K562 (cell line): ENCODE measurements at regions not wholly inside any gene's neighbourhood (a gene's known extent, or its start where the extent isn't known, plus 50 kb on each side); places are given as distances from the start of the nearest gene placed in this dataset.

Source experiments
- ATAC-seq: fragments of 200-7000 bp; cut with Tn5 transposase; 3 replicates; pipeline ENCODE4 v1.9.1; 2020; ENCODE audit warnings: moderate library complexity
- BruUV-seq: library from RNA; stranded (reverse); fragments of 400-500 nt; replicated peaks from 2 replicates; lab custom pipeline; 2021; lab: Mats Ljungman, UMichigan
- CTCF ChIA-PET: fragments of 300-600 bp; formaldehyde crosslinking; extraction: SDS; loops from one replicate; lab custom pipeline; 2021; ENCODE audit warnings: low intra/inter-chr PET ratio; lab: Yijun Ruan, JAX
- POLR2A ChIA-PET: fragments of 300-600, 350-650 bp; sonication (Branson Sonifier 250); formaldehyde crosslinking; extraction: SDS; loops from one replicate; lab custom pipeline; 2021; ENCODE audit warnings: antibody characterized with exemption, inconsistent platforms; lab: Yijun Ruan, JAX
- DNase-seq, 4 experiments: peaks; one replicate each; pipeline versions ENCODE4 v3.0.0 to v3.0.0-alpha.2; 2011 to 2018; ENCODE audit warnings: low spot score in 3 of 4, mixed read lengths in 3 of 4; ENCODE audit errors: extremely low read depth in 1 of 4
- FAIRE-seq: peaks from 2 replicates; lab custom pipeline; 2011; peaks lifted over from hg19 to GRCh38; lab: Jason Lieb, UNC
- H2AFZ ChIP-seq: 2 replicates; pipeline ENCODE4 v1.6.0; 2011; ENCODE audit warnings: low read depth, low read length, control low read depth, inconsistent platforms
- H3K27ac ChIP-seq: fragments of 200-600 bp; 3 replicates; pipeline ENCODE4 v1.8.0; 2011; ENCODE audit warnings: low read depth, mild to moderate bottlenecking, control low read depth, inconsistent platforms, low read length, moderate library complexity, mixed read lengths; ENCODE audit errors: extremely low read depth
- H3K27me3 ChIP-seq, 2 experiments: fragments of 300-600 bp in 1 of 2; 2 replicates in 1 of 2; 3 replicates in 1 of 2; pipeline versions ENCODE4 v1.6.0 to v1.8.0; 2011; ENCODE audit warnings: inconsistent platforms in 2 of 2, low read length in 2 of 2, mild to moderate bottlenecking in 1 of 2, mixed read lengths in 1 of 2, moderate library complexity in 1 of 2; ENCODE audit not compliant: control insufficient read depth in 2 of 2, insufficient read depth in 2 of 2
- H3K36me3 ChIP-seq: fragments of 300-600 bp; 3 replicates; pipeline ENCODE4 v1.8.0; 2011; ENCODE audit warnings: mild to moderate bottlenecking, low read length, inconsistent platforms; ENCODE audit not compliant: control insufficient read depth, insufficient read depth
- H3K4me1 ChIP-seq, 2 experiments: fragments of 200-600 bp in 1 of 2; replicated peaks in 1 of 2; 2 replicates in 1 of 2; 3 replicates in 1 of 2; pipeline versions ENCODE4 v1.5.1 to v1.8.0; 2011; ENCODE audit warnings: inconsistent platforms in 2 of 2, low read length in 2 of 2, mild to moderate bottlenecking in 1 of 2, mixed read lengths in 1 of 2, moderate library complexity in 1 of 2; ENCODE audit not compliant: control insufficient read depth in 2 of 2, insufficient read depth in 2 of 2
- H3K4me2 ChIP-seq: 2 replicates; pipeline ENCODE4 v1.6.1; 2011; ENCODE audit warnings: low read length, control low read depth, inconsistent platforms, mixed read lengths; ENCODE audit not compliant: insufficient read depth
- H3K4me3 ChIP-seq: fragments of 200-600 bp; sonication (generic), shearing (Covaris generic); 2 replicates; pipeline ENCODE4 v1.5.1; 2016; ENCODE audit warnings: control low read depth, inconsistent platforms
- H3K79me2 ChIP-seq: fragments of 200-600 bp; 3 replicates; pipeline ENCODE4 v1.8.0; 2011; ENCODE audit warnings: low read length, inconsistent platforms; ENCODE audit not compliant: control insufficient read depth, insufficient read depth
- H3K9ac ChIP-seq, 2 experiments: 2 replicates each; pipeline versions ENCODE4 v1.6.0 to v1.6.1; 2011; ENCODE audit warnings: low read depth in 2 of 2, low read length in 2 of 2, control low read depth in 1 of 2, inconsistent platforms in 1 of 2, mild to moderate bottlenecking in 1 of 2, mixed read lengths in 1 of 2; ENCODE audit not compliant: insufficient read depth in 1 of 2
- H3K9me1 ChIP-seq: one replicate; pipeline ENCODE4 v1.6.0; 2011; ENCODE audit warnings: inconsistent platforms, mild to moderate bottlenecking, low read length, moderate library complexity; ENCODE audit not compliant: control insufficient read depth, insufficient read depth
- H3K9me3 ChIP-seq: replicated peaks from 2 replicates; pipeline ENCODE4 v1.5.1; 2011; ENCODE audit warnings: low read depth, low read length, inconsistent platforms; ENCODE audit not compliant: control insufficient read depth, insufficient read depth
- H4K20me1 ChIP-seq: replicated peaks from 2 replicates; pipeline ENCODE4 v1.6.1; 2011; ENCODE audit warnings: low read length, inconsistent platforms, mixed read lengths; ENCODE audit not compliant: control insufficient read depth, insufficient read depth
- ATF1 ChIP-seq, 2 experiments: fragments of 450-650 bp in 1 of 2; IDR thresholded peaks; 2 replicates each; pipeline ENCODE4 v1.6.1; 2016; ENCODE audit warnings: missing compliant biosample characterization in 1 of 2, missing genetic modification characterization in 1 of 2
- IRF2 ChIP-seq: sonication (generic); formaldehyde crosslinking; IDR thresholded peaks from 2 replicates; pipeline ENCODE4 v1.8.1; 2022; ENCODE audit warnings: mild to moderate bottlenecking, missing genetic modification reagents
- MCM2 ChIP-seq: fragments of 450-650 bp; IDR thresholded peaks from 2 replicates; pipeline ENCODE4 v1.6.1; 2017; ENCODE audit warnings: low read depth, mild to moderate bottlenecking
- SAFB ChIP-seq: fragments of 200-400 bp; formaldehyde crosslinking; IDR thresholded peaks from 2 replicates; pipeline ENCODE4 v1.6.1; 2017; ENCODE audit warnings: low read depth, low read length, borderline replicate concordance
- SRSF9 ChIP-seq: fragments of 200-400 bp; formaldehyde crosslinking; IDR thresholded peaks from 2 replicates; pipeline ENCODE4 v1.6.1; 2017; ENCODE audit warnings: low read depth, low read length, borderline replicate concordance
- STAT5B ChIP-seq: fragments of 250-450 bp; sonication (Bioruptor Pico); IDR thresholded peaks from 2 replicates; pipeline ENCODE4 v1.8.0; 2021; ENCODE audit warnings: mild to moderate bottlenecking, inconsistent platforms
- TBL1XR1 ChIP-seq, 2 experiments: IDR thresholded peaks; 2 replicates each; pipeline ENCODE4 v1.6.1; 2012; ENCODE audit warnings: improper control_type of control experiment in 2 of 2, low read length in 2 of 2, mild to moderate bottlenecking in 1 of 2
- TFAM ChIP-seq: fragments of 250-450 bp; sonication (Bioruptor Pico); conservative IDR thresholded peaks from 2 replicates; pipeline ENCODE4 v1.5.0; 2021; ENCODE audit warnings: mild to moderate bottlenecking, moderate library complexity
- TRIM28 ChIP-seq: fragments of 450-650 bp; IDR thresholded peaks from 2 replicates; pipeline ENCODE4 v1.6.1; 2017
- XRCC3 ChIP-seq: fragments of 450-650 bp; IDR thresholded peaks from 2 replicates; pipeline ENCODE4 v1.6.1; 2017; ENCODE audit warnings: mild to moderate bottlenecking, moderate library complexity
- XRCC4 ChIP-seq: IDR thresholded peaks from one replicate; pipeline ENCODE4 v1.6.1; 2011; ENCODE audit not compliant: insufficient read depth, insufficient read length; ENCODE audit errors: extremely low read depth
- WGBS: fragments of 100-300 bp; shearing (Covaris generic); methylation state at CpG from one replicate; pipeline ENCODE4 v1.1.6; 2016; ENCODE audit warnings: low coverage, mixed read lengths; ENCODE audit not compliant: insufficient coverage; ENCODE audit errors: missing lambda C conversion rate; 5-methylcytosine and 5-hydroxymethylcytosine counted together
- in situ Hi-C: fragments of 300-500 bp; cut with MboI; formaldehyde crosslinking; loops from 4 replicates; pipeline ENCODE4 v1.15.0; 2018; ENCODE audit warnings: inconsistent platforms, mixed read lengths
- intact Hi-C: fragments of 100-400 bp; cut with micrococcal nuclease; formaldehyde crosslinking; loops from 2 replicates; pipeline ENCODE4 v1.14.2; 2022

DNA sequence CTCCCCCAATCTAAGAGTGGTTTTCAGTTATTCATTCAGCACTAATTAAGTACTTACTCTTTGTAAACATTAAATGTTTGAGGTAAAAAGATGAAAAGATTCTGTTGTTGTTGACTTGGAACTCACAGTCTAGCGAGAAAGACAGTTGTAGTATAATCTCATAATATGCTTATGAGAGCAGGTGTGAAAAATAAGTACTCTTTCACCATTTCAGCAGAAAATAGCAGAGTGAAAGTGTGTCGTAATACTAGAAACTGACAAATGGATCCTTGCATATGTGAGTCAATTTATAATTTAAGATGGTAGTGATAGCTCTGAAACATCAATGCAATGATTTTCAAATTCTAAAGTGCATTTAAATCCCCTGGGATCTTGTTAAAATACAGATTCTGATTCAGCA, 618.8 kb upstream of the CCDC54 start:
- ATAC-seq, result no peak
- Histone ChIP-seq H3K79me2 (no peaks in the 10 kb centered on the region), H3K9ac (no peak overlapping the region), H4K20me1 (no peaks in the 10 kb centered on the region), H3K36me3 (no peaks in the 10 kb centered on the region), H3K27ac (no peak overlapping the region), H3K4me2 (no peak overlapping the region), H3K4me3 (no peak overlapping the region), H3K9me1 (no peaks in the 10 kb centered on the region), H3K9me3 (no peaks in the 10 kb centered on the region), H2AFZ (no peak overlapping the region), H3K4me1 (no peaks in the 10 kb centered on the region), H3K27me3 (no peaks in the 10 kb centered on the region)
- ChIA-PET POLR2A (no interaction called here), CTCF (no interaction called here)
- TF ChIP-seq SRSF9, result no peak
- no peak for TF ChIP-seq ATF1 (CRISPR knock-in tag; IDR thresholded peaks at IDR 0.05)
- TF ChIP-seq ATF1 (tag; IDR thresholded peaks at IDR 0.05), result no peak
- no peak for TF ChIP-seq TRIM28
- no peak for TF ChIP-seq XRCC3
- TF ChIP-seq IRF2, result no peak
- TF ChIP-seq MCM2, result no peak
- TF ChIP-seq SAFB, result no peak
- no peak for TF ChIP-seq STAT5B
- TF ChIP-seq TBL1XR1 (IDR thresholded peaks at IDR 0.05; ENCODE audit: low read length in 2 of 2), result no peak
- no peak for TF ChIP-seq XRCC4
- no peak for TF ChIP-seq TFAM (CRISPR knock-in tag)
- no peak for DNase-seq
- BruUV-seq, result no TSS peak
- no peak for FAIRE-seq
- 0% methylated on average over 2 of the region's 2 CpGs for WGBS
- intact Hi-C loops (no loop called here), in situ Hi-C loops (no loop called here)
